A673 (cell line): ENCODE measurements at regions not wholly inside any gene's neighbourhood (a gene's known extent, or its start where the extent isn't known, plus 50 kb on each side); places are given as distances from the start of the nearest gene placed in this dataset.
"Not testable (repeated sequence)": the region's sequence is repeated elsewhere in the genome, so short reads cannot be mapped to it uniquely, and the experiment has no call there.

Experiments used
- BruUV-seq: library from RNA; stranded (reverse); fragments of 400-500 nt; replicated peaks from 2 replicates; lab custom pipeline; 2021; lab: Mats Ljungman, UMichigan
- CTCF ChIA-PET: fragments of 300-600 bp; sonication (Branson Sonifier 250); formaldehyde crosslinking; loops from one replicate; lab custom pipeline; 2022; ENCODE audit warnings: antibody characterized with exemption; lab: Charles Lee
- POLR2A ChIA-PET: fragments of 300-600 bp; sonication (Branson Sonifier 250); formaldehyde crosslinking; loops from one replicate; lab custom pipeline; 2022; ENCODE audit warnings: antibody characterized with exemption; ENCODE audit not compliant: low non-redundant PET; lab: Charles Lee
- DNase-seq: peaks from one replicate; pipeline ENCODE4 v3.0.0-alpha.2; 2015; ENCODE audit warnings: low spot score
- H3K27ac ChIP-seq: fragments of 200-600 bp; sonication (generic); 2 replicates; pipeline ENCODE4 v1.5.1; 2016; ENCODE audit warnings: mixed run types, low read depth, mild to moderate bottlenecking, mixed read lengths, antibody characterized with exemption, low read length; ENCODE audit not compliant: poor library complexity, severe bottlenecking
- H3K27me3 ChIP-seq: fragments of 200-600 bp; sonication (generic); replicated peaks from 2 replicates; pipeline ENCODE4 v1.6.1; 2017; ENCODE audit warnings: mixed run types, low read depth, mild to moderate bottlenecking, mixed read lengths, antibody characterized with exemption, low read length; ENCODE audit not compliant: insufficient read depth, poor library complexity
- H3K36me3 ChIP-seq: fragments of 200-600 bp; sonication (generic); 2 replicates; pipeline ENCODE4 v1.6.1; 2016; ENCODE audit warnings: mixed run types, mild to moderate bottlenecking, mixed read lengths, antibody characterized with exemption, low read length; ENCODE audit not compliant: insufficient read depth, poor library complexity, severe bottlenecking
- H3K4me1 ChIP-seq: fragments of 200-600 bp; sonication (generic); 2 replicates; pipeline ENCODE4 v1.6.1; 2017; ENCODE audit warnings: mixed run types, mild to moderate bottlenecking, mixed read lengths, antibody characterized with exemption, low read length; ENCODE audit not compliant: insufficient read depth, poor library complexity, severe bottlenecking
- H3K4me3 ChIP-seq: fragments of 200-600 bp; sonication (generic); 2 replicates; pipeline ENCODE4 v1.5.1; 2016; ENCODE audit warnings: low read depth, mixed run types, mild to moderate bottlenecking, mixed read lengths, low read length; ENCODE audit not compliant: poor library complexity, severe bottlenecking
- H3K9me3 ChIP-seq: fragments of 200-600 bp; sonication (generic); 2 replicates; pipeline ENCODE4 v1.6.1; 2016; ENCODE audit warnings: mixed run types, low read depth, mild to moderate bottlenecking, mixed read lengths, antibody characterized with exemption, low read length; ENCODE audit not compliant: poor library complexity, severe bottlenecking
- EZH2 ChIP-seq: fragments of 200-600 bp; sonication (generic); IDR thresholded peaks from 2 replicates; pipeline ENCODE4 v1.6.1; 2017; ENCODE audit warnings: borderline replicate concordance, low read depth, mild to moderate bottlenecking, mixed read lengths, antibody characterized with exemption, low read length; ENCODE audit not compliant: poor library complexity, severe bottlenecking
- intact Hi-C: fragments of 100-400 bp; cut with micrococcal nuclease; formaldehyde crosslinking; loops from one replicate; pipeline ENCODE4 v1.10.0; 2022; ENCODE audit not compliant: unreplicated experiment
- TF ChIP-seq, protein P1 (sequence below): fragments of 300-800, 200-600 bp; sonication (generic); conservative IDR thresholded peaks from 2 replicates; pipeline ENCODE4 v1.5.1; 2017; ENCODE audit warnings: low read depth, mild to moderate bottlenecking, antibody characterized with exemption, low read length, moderate library complexity, mixed read lengths

DNA sequence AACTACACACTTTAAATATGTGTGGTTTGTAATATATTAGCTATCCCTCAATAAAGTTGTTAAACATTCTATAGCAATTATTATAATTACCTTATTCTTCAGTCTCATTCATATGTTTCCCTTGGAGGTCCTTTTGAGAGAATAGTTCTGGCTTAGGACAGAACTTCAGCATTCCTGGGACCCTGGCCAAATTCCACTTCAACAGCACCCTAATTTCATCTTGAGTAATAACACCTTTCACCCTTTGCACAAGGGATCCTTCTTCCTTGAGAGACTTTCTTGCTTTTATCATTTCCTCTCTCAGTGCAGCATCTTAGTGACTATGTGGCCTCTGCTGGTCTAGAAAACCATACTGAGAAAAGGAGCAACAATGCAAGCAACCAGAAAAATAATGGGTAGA, 255.9 kb downstream of the C11orf87 start:
- H3K4me3 ChIP-seq: no peak overlapping the region
- intact Hi-C loops: no loop called here
- TF ChIP-seq EZH2: no peak
- TF ChIP-seq, protein P1, sequence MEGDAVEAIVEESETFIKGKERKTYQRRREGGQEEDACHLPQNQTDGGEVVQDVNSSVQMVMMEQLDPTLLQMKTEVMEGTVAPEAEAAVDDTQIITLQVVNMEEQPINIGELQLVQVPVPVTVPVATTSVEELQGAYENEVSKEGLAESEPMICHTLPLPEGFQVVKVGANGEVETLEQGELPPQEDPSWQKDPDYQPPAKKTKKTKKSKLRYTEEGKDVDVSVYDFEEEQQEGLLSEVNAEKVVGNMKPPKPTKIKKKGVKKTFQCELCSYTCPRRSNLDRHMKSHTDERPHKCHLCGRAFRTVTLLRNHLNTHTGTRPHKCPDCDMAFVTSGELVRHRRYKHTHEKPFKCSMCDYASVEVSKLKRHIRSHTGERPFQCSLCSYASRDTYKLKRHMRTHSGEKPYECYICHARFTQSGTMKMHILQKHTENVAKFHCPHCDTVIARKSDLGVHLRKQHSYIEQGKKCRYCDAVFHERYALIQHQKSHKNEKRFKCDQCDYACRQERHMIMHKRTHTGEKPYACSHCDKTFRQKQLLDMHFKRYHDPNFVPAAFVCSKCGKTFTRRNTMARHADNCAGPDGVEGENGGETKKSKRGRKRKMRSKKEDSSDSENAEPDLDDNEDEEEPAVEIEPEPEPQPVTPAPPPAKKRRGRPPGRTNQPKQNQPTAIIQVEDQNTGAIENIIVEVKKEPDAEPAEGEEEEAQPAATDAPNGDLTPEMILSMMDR: no peak
- CTCF ChIA-PET: no interaction called here
- no peaks in the 10 kb centered on the region for H3K9me3 ChIP-seq
- DNase-seq: no peak
- no TSS peak for BruUV-seq
- H3K27me3 ChIP-seq: peaks cover 67% of the 10 kb centered on the region
- H3K27ac ChIP-seq: no peak overlapping the region
- H3K36me3 ChIP-seq: no peaks in the 10 kb centered on the region
- H3K4me1 ChIP-seq: no peaks in the 10 kb centered on the region
- POLR2A ChIA-PET: no interaction called here

DNA sequence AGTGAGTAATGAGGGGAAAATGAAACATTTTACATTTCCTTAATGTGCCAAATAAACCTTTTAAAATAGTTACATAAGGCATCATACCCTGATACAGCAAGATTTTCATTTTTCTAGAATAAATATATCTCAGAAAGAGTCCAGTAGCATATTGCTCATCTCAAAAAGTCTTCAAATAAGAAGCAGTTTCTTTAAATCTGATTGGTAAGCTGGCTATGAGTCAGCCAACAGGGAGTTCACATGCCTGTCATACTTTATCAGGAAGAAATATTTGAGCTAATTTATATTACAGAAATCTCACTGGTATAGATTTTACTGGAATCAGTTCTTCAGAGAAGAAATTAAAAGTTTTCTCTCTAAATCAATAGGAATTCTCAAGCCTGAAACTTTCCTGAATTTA, 258.1 kb downstream of the C11orf87 start:
- no peaks in the 10 kb centered on the region for H3K9me3 ChIP-seq
- BruUV-seq: no TSS peak
- peaks cover 64% of the 10 kb centered on the region for H3K27me3 ChIP-seq
- ChIA-PET POLR2A (no interaction called here), CTCF (no interaction called here)
- H3K27ac ChIP-seq: no peak overlapping the region
- intact Hi-C loops: no loop called here
- no peak for TF ChIP-seq EZH2
- no peaks in the 10 kb centered on the region for H3K36me3 ChIP-seq
- no peak for DNase-seq
- no peak overlapping the region for H3K4me3 ChIP-seq
- H3K4me1 ChIP-seq: no peaks in the 10 kb centered on the region

DNA sequence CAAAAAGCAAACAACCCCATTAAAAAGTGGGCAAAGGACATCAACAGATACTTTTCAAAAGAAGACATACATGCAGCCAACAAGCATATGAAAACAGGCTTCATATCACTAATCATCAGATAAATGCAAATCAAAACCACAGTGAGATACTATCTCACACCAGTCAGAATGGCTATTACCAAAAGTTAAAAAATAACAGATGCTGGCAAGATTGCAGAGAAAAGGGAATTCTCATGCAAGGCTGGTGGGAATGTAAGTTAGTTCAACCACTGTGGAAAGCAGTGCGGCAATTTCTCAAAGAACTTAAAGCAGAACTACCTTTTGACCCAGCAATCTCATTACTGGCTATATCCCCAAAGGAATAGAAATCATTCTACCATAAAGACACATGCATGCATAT, 260.8 kb downstream of the C11orf87 start:
- peaks cover 40% of the 10 kb centered on the region for H3K27me3 ChIP-seq
- H3K9me3 ChIP-seq, CTCF ChIA-PET, intact Hi-C loops, H3K4me1 ChIP-seq, DNase-seq, H3K27ac ChIP-seq, POLR2A ChIA-PET, H3K4me3 ChIP-seq, BruUV-seq, H3K36me3 ChIP-seq: not testable (repeated sequence)

DNA sequence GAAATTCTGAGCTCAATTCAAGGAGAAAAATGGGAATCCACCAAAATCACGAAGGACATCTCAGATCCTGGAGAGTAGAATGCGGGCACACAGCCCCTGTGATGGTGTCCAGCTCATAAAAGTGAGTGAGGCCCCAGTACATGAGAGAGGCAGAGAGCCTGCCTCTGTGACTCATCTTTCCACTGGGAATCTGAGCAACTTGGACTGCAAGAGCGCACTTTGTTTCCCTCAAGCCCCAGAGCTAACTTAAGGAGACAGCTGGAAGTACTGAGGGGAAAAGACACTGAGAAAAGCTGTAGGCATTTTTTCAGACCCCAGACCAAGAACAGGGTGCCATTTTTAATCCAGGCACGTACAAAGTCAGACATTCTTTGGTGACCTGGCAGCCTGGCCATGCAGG, 273.7 kb downstream of the C11orf87 start:
- CTCF ChIA-PET: interaction anchor here (0.7 kb wide), 1 partner anchor 10 kb away, joined by 3 read pairs; no protein-coding TSS in a partner anchor
- Histone ChIP-seq H3K36me3 (no peaks in the 10 kb centered on the region), H3K27ac (no peak overlapping the region), H3K4me1 (no peaks in the 10 kb centered on the region), H3K27me3 (peaks cover 7% of the 10 kb centered on the region), H3K9me3 (peaks cover 4% of the 10 kb centered on the region), H3K4me3 (no peak overlapping the region)
- BruUV-seq: no TSS peak
- intact Hi-C loops: loop anchor here (10.0 kb wide), 1 partner anchor 821 kb away; no protein-coding TSS in a partner anchor
- no peak for DNase-seq
- POLR2A ChIA-PET: no interaction called here
- TF ChIP-seq, protein P1: no peak
- no peak for TF ChIP-seq EZH2
